ENCODE measurements at regions not wholly inside any gene's neighbourhood (a gene's known extent, or its start where the extent isn't known, plus 50 kb on each side); places are given as distances from the start of the nearest gene placed in this dataset.
"Not testable (repeated sequence)": the region's sequence is repeated elsewhere in the genome, so short reads cannot be mapped to it uniquely, and the experiment has no call there.

DNA sequence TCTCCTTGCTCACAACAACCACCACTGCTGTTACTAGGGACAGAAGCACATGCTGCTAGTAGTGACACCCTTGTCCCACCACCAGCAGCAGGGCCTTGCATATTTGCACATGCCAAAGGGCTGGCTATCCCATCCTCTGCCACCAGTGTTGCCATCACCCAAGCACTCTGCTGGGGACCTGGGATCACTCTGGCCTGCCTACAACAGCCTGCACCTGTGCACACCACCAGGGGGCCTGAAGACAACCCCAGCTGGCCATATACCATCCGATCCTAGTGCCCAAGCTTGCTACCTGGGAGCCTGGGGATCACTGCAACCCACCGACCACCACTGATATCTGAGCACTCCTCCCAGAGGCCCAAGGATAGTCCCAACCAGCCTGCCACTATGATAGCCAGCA lies 99.9 kb upstream of the FANCL start:
- no peak for DNase-seq

DNA sequence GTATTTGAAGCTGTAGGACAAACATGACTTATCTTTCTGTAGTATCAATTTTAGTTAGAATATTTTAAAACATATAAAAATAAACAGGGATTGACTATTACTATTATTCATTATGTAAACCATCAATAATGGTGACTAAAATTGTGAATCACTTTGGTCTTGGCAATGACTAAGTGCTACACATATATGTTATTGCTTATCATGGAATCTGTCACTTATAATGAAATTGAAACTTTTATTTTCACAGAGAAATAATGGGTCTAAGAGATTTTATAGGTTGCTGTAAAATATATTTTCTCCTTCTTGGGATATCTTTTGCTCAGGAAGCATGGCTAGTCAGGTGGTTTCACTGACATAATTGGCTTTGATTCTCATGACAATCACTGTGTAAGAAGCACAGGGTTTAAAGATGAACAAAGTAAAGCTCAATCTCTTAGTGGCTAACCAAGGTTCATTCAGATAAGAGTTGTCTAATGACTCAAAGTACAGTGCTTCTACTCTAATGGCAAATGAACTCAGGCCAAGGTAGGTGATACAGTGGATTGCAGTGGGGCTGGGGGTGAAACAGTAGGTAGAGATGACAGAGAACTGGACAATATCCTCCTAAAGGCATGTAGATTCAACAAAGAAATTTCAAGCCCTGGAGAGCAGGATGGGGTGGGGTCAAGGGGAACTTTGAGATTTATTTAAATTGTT lies 98.6 kb upstream of the FANCL start:
- DNase-seq = no peak

DNA sequence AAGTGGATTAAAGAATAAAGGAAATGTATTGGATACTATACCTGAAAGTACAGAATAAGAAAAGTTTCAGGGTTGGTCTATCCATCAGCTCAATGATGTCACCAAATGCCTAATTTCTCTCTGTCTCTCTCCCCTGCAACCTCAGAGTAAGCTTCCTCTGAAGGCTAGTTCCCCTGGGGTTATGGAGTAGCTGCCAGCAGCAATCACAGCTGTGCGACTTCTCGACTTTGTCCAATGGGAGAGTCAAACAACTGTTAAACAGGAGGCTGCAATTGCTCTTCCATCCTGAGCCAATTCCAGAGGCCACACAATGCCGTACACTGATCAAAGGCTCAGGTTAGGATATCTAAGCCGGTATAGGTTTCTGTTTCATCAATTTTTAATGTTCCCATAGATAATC lies 95.3 kb upstream of the FANCL start:
- DNase-seq = no peak

GRCh38 chr2:58334414-58334813 lies 93.3 kb upstream of the FANCL start:
- DNase-seq = no peak

GRCh38 chr2:58325296-58325895 lies 84.3 kb upstream of the FANCL start:
- not testable (repeated sequence) for DNase-seq

DNA sequence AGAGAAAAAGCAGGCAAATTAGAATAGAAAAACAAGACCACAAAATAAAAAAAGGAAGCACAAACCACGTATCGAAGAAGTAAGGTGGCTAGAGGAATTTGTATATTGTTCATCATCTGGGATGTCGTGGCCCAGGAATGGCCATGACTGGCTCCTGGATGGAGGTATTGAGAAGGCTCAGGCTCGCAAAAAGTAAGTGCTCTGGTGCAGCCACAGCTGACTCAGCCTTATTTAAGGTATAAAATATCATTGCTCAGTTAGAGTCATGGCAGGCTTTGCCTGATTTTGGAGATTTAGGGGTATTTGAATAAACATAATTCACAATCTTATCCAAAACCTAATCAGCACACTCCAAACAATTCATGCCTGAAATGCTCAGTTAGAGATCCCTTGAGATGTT lies 78.4 kb upstream of the FANCL start:
- no peak for DNase-seq

DNA sequence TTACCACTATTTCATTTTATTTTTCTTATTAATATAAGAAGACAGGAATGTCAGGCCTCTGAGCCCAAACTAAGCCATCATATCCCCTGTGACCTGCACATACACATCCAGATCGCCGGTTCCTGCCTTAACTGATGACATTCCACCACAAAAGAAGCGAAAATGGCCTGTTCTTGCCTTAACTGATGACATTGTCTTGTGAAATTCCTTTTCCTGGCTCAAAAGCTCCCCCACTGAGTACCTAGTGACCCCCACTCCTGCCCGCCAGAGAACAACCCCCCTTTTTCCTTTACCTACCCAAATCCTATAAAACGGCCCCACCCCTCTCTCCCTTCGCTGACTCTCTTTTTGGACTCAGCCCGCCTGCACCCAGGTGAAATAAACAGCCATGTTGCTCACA lies 77.8 kb upstream of the FANCL start:
- not testable (repeated sequence) for DNase-seq

GRCh38 chr2:58313926-58314325 lies 72.8 kb upstream of the FANCL start:
- no peak for DNase-seq

GRCh38 chr2:58308435-58308834 lies 67.3 kb upstream of the FANCL start:
- no peak for DNase-seq

- DNase-seq = no peak
These were observed 63.7 kb upstream of the FANCL start for GRCh38 chr2:58304843-58305242.

- DNase-seq = no peak
These were observed 58.0 kb upstream of the FANCL start for GRCh38 chr2:58299123-58299522.

DNA sequence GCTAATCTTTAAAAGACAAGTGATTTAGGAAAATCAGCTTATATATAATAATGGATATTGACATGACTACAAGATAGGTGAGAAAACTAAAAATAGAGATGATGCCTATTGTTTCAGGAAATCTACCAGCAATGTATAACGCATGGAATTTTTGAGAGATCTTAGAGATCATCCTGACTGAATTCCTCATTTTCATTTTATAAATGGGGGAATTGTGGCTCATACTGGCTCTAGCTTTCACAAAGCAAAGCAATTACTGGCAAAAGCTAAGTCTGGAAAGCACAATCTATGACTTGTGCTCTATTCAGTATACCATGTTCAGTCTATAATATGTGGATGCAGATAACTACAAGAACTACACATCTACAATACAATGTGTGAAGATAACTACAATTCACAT lies 51.9 kb upstream of the FANCL start:
- no peak for DNase-seq

DNA sequence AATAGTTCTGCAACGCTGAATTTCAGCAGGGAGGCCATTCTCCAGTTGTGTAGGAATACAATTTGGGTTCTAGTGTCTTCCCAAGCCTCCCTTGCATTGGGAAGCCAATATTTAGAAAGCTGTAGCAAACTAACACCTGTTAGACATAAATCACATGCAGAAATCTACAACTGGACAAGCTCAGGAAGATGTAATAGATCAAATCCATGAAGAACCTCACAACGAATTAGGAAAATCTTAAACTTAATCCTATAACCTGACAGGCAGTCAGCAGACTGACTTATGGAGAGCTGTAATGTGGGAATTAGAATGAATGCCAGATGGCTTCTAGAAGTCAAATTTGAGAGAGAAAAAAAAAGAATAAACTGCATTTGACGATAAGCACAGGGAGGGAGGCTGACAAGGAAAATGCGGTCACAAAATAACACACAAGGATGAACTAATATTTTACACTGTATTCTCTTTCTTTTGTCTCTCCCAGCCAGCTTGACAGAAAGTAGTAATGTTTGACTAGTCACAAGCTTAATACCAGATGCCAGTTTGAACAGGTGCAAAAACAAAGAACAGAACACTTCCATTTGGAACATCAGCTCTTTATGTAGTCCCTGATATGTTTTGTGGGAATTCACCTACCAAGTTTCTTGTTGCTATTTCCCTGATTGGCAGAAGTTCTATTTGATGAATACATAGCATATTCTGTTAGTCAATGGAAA lies 50.8 kb upstream of the FANCL start:
- no peak for DNase-seq

All from amniotic stem cell (primary cell).